IMR-90 (cell line): ENCODE measurements at regions not wholly inside any gene's neighbourhood (a gene's known extent, or its start where the extent isn't known, plus 50 kb on each side); places are given as distances from the start of the nearest gene placed in this dataset.

Source experiments
- ATAC-seq: fragments of 200-7000 bp; cut with Tn5 transposase; 2 replicates; pipeline ENCODE4 v1.9.1; 2020; ENCODE audit warnings: low read depth, mild to moderate bottlenecking, moderate library complexity
- BruUV-seq: library from RNA; stranded (reverse); fragments of 400-500 nt; replicated peaks from 2 replicates; lab custom pipeline; 2021; lab: Mats Ljungman, UMichigan
- CTCF ChIA-PET: fragments of 300-600 bp; formaldehyde crosslinking; extraction: SDS; loops from one replicate; lab custom pipeline; 2021; ENCODE audit warnings: antibody characterized with exemption; lab: Yijun Ruan, JAX
- POLR2A ChIA-PET: fragments of 300-600 bp; sonication (Branson Sonifier 250); formaldehyde crosslinking; loops from one replicate; lab custom pipeline; 2022; ENCODE audit warnings: antibody characterized with exemption; ENCODE audit not compliant: unreplicated experiment; lab: Charles Lee
- DNase-seq: peaks from one replicate; pipeline ENCODE4 v3.0.0; 2013
- H2AFZ ChIP-seq: replicated peaks from 2 replicates; pipeline ENCODE3; 2013; ENCODE audit warnings: low read length, mild to moderate bottlenecking; ENCODE audit not compliant: poor library complexity
- H2AK5ac ChIP-seq: 2 replicates; pipeline ENCODE4 v1.6.1; 2013; ENCODE audit warnings: low read depth, low read length, inconsistent platforms
- H2AK9ac ChIP-seq: replicated peaks from 2 replicates; pipeline ENCODE3; 2013; ENCODE audit warnings: mild to moderate bottlenecking, low read depth, low read length, moderate library complexity; ENCODE audit not compliant: poor library complexity
- H2BK120ac ChIP-seq: 2 replicates; pipeline ENCODE4 v1.6.1; 2013; ENCODE audit warnings: low read depth, low read length, inconsistent platforms
- H2BK15ac ChIP-seq: 3 replicates; pipeline ENCODE4 v1.6.1; 2013; ENCODE audit warnings: low read depth, low read length, inconsistent platforms
- H2BK20ac ChIP-seq: 2 replicates; pipeline ENCODE4 v1.6.1; 2013; ENCODE audit warnings: low read depth, mild to moderate bottlenecking, inconsistent platforms, low read length, moderate library complexity
- H2BK5ac ChIP-seq: 2 replicates; pipeline ENCODE4 v1.6.1; 2013; ENCODE audit warnings: mild to moderate bottlenecking, low read depth, low read length, inconsistent platforms; ENCODE audit not compliant: poor library complexity, severe bottlenecking
- H3K14ac ChIP-seq: replicated peaks from 2 replicates; pipeline ENCODE4 v1.6.1; 2013; ENCODE audit warnings: low read depth, low read length, inconsistent platforms
- H3K18ac ChIP-seq: 2 replicates; pipeline ENCODE4 v1.6.1; 2013; ENCODE audit warnings: low read depth, low read length, control low read depth
- H3K23ac ChIP-seq: 2 replicates; pipeline ENCODE4 v1.6.1; 2013; ENCODE audit warnings: low read depth, low read length, inconsistent platforms
- H3K27ac ChIP-seq: 2 replicates; pipeline ENCODE4 v1.5.1; 2013; ENCODE audit warnings: mild to moderate bottlenecking, control low read depth, low read length; ENCODE audit not compliant: insufficient read depth
- H3K27me3 ChIP-seq: 2 replicates; pipeline ENCODE4 v1.6.1; 2013; ENCODE audit warnings: low read length; ENCODE audit not compliant: control insufficient read depth, insufficient read depth
- H3K36me3 ChIP-seq: 2 replicates; pipeline ENCODE4 v1.6.1; 2013; ENCODE audit warnings: low read length, mixed read lengths; ENCODE audit not compliant: control insufficient read depth, insufficient read depth
- H3K4ac ChIP-seq: 2 replicates; pipeline ENCODE4 v1.6.1; 2013; ENCODE audit warnings: low read depth, low read length, inconsistent platforms
- H3K4me1 ChIP-seq: 2 replicates; pipeline ENCODE4 v1.6.1; 2013; ENCODE audit warnings: low read length, mixed read lengths; ENCODE audit not compliant: control insufficient read depth, insufficient read depth
- H3K4me2 ChIP-seq: 2 replicates; pipeline ENCODE4 v1.6.1; 2013; ENCODE audit warnings: low read depth, mild to moderate bottlenecking, control low read depth, low read length, moderate library complexity
- H3K4me3 ChIP-seq: 2 replicates; pipeline ENCODE4 v1.5.1; 2013; ENCODE audit warnings: low read depth, mild to moderate bottlenecking, control low read depth, low read length, moderate library complexity; ENCODE audit not compliant: insufficient read depth
- H3K56ac ChIP-seq: 2 replicates; pipeline ENCODE4 v1.6.1; 2013; ENCODE audit warnings: low read length, inconsistent platforms; ENCODE audit not compliant: insufficient read depth; ENCODE audit errors: extremely low read depth
- H3K79me1 ChIP-seq, 2 experiments: 2 replicates each; pipeline ENCODE4 v1.6.1; 2013; ENCODE audit warnings: low read length in 2 of 2, inconsistent platforms in 1 of 2, low read depth in 1 of 2
- H3K9ac ChIP-seq: 2 replicates; pipeline ENCODE4 v1.6.1; 2013; ENCODE audit warnings: low read depth, low read length, control low read depth
- H3K9me1 ChIP-seq: 2 replicates; pipeline ENCODE4 v1.6.1; 2013; ENCODE audit warnings: low read length, inconsistent platforms; ENCODE audit not compliant: insufficient read depth
- H3K9me3 ChIP-seq: 2 replicates; pipeline ENCODE4 v1.6.1; 2013; ENCODE audit warnings: low read length; ENCODE audit not compliant: control insufficient read depth, insufficient read depth
- H4K20me1 ChIP-seq: 2 replicates; pipeline ENCODE4 v1.6.1; 2013; ENCODE audit warnings: low read length, inconsistent platforms; ENCODE audit not compliant: insufficient read depth
- H4K5ac ChIP-seq: 2 replicates; pipeline ENCODE4 v1.6.1; 2013; ENCODE audit warnings: mild to moderate bottlenecking, low read depth, low read length, control low read depth
- H4K8ac ChIP-seq, 2 experiments: 2 replicates each; pipeline ENCODE4 v1.6.1; 2013; ENCODE audit warnings: low read depth in 2 of 2, low read length in 2 of 2, control low read depth in 1 of 2, inconsistent platforms in 1 of 2
- H4K91ac ChIP-seq: 2 replicates; pipeline ENCODE4 v1.6.1; 2013; ENCODE audit warnings: low read depth, low read length, inconsistent platforms; ENCODE audit not compliant: insufficient read depth
- MAZ ChIP-seq: IDR thresholded peaks from 2 replicates; pipeline ENCODE4 v1.6.1; 2012; ENCODE audit warnings: low read depth, mild to moderate bottlenecking, low read length, improper control_type of control experiment, moderate library complexity, borderline replicate concordance
- RFX5 ChIP-seq: IDR thresholded peaks from 2 replicates; pipeline ENCODE4 v1.8.0; 2012; ENCODE audit warnings: low read depth, mild to moderate bottlenecking, low read length, moderate library complexity
- dilution Hi-C: fragments of 300-500 bp; cut with HindIII; formaldehyde crosslinking; loops from one replicate; pipeline ENCODE4 v1.14.3; 2018; ENCODE audit warnings: low sequenced_read_pairs; ENCODE audit not compliant: unreplicated experiment
- in situ Hi-C: fragments of 300-500 bp; cut with MboI; formaldehyde crosslinking; loops from 3 replicates; pipeline ENCODE4 v1.14.3; 2019; ENCODE audit warnings: low sequenced_read_pairs, inconsistent platforms, mixed read lengths
- intact Hi-C: fragments of 100-400 bp; cut with micrococcal nuclease; formaldehyde crosslinking; loops from 2 replicates; pipeline ENCODE4 v1.10.0; 2022

DNA sequence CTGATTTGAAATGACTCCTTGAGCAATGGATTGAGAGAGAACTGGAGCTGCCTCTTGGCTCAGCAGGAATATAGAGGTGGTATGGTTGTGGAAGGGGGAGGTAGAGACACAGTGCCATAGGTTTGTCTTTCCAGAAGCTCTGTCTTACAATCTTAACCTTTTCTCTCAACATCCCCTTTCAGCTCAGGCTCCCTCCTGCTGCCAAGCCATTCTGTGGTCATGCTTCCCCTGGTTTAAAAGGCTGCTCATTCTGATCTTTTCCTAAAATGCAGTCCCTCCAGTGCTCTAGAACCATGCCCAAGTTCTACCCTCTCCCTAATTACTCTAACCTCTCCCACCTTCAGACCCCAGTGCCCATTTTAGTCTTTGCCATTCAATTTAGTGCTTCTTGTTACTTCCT is 517.9 kb upstream of the MARCKS start:
- intact Hi-C loops = no loop called here
- no peak overlapping the region for H3K14ac ChIP-seq

More for the DNA sequence above, 517.9 kb upstream of the MARCKS start:
- CTCF ChIA-PET = no interaction called here
- H3K4me1 ChIP-seq = peaks cover under 1% of the 10 kb centered on the region; the same call in 1 of the 2 replicates
- TF ChIP-seq RFX5 (no peak), MAZ (no peak)
- no peak overlapping the region for H2BK5ac ChIP-seq
- no peak overlapping the region for H3K18ac ChIP-seq
- in situ Hi-C loops (no loop called here), dilution Hi-C loops (no loop called here)
- no peak overlapping the region for H3K27ac ChIP-seq
- H4K91ac ChIP-seq = no peak overlapping the region
- H2AK9ac ChIP-seq = no peak overlapping the region
- no peak overlapping the region for H2BK15ac ChIP-seq
- no peak overlapping the region for H3K4ac ChIP-seq
- no peak overlapping the region for H3K4me2 ChIP-seq
- no peaks in the 10 kb centered on the region for H3K9me1 ChIP-seq
- no peak overlapping the region for H2AK5ac ChIP-seq
- POLR2A ChIA-PET = no interaction called here
- H3K27me3 ChIP-seq = no peaks in the 10 kb centered on the region
- no peak overlapping the region for H4K5ac ChIP-seq
- no peak overlapping the region for H3K9ac ChIP-seq
- no peak overlapping the region for H3K56ac ChIP-seq
- no peak overlapping the region for H3K4me3 ChIP-seq
- no peak overlapping the region for H2AFZ ChIP-seq
- H4K8ac ChIP-seq = no peak overlapping the region
- H3K23ac ChIP-seq = no peak overlapping the region
- no peaks in the 10 kb centered on the region for H3K36me3 ChIP-seq
- ATAC-seq = no peak
- DNase-seq = no peak
- H4K20me1 ChIP-seq = no peaks in the 10 kb centered on the region
- no TSS peak for BruUV-seq
- no peaks in the 10 kb centered on the region for H3K79me1 ChIP-seq
- no peak overlapping the region for H2BK120ac ChIP-seq
- no peak overlapping the region for H2BK20ac ChIP-seq
- no peaks in the 10 kb centered on the region for H3K9me3 ChIP-seq
